Naive thymus-derived CD8-positive, alpha-beta T cell (primary cell): ENCODE measurements at regions not wholly inside any gene's neighbourhood (a gene's known extent, or its start where the extent isn't known, plus 50 kb on each side); places are given as distances from the start of the nearest gene placed in this dataset.
"Not testable (repeated sequence)": the region's sequence is repeated elsewhere in the genome, so short reads cannot be mapped to it uniquely, and the experiment has no call there.

Source experiments
- ATAC-seq, 2 donors: fragments of 150-1000 bp; cut with Tn5 transposase in 1 of 2; sonication (Bioruptor Pico), chemical (Tn5 transposase) in 1 of 2; 1 replicate in 1 of 2; 2 replicates in 1 of 2; pipeline ENCODE4 v1.10.0; 2021; ENCODE audit warnings: mild to moderate bottlenecking in 2 of 2, moderate library complexity in 2 of 2
- POLR2A ChIA-PET: fragments of 350-600 bp; sonication (Branson Sonifier 250); formaldehyde crosslinking; loops from one replicate; lab custom pipeline; 2021; ENCODE audit warnings: antibody characterized with exemption; lab: Charles Lee
- DNase-seq, 10 donors: peaks; one replicate each; pipeline versions ENCODE4 v3.0.0 to v3.0.0-alpha.2; 2020 to 2022
- H3K27ac Mint-ChIP-seq, 10 donors: one replicate each; pipeline ENCODE4 v1.8.0; 2020 to 2022; ENCODE audit warnings: mild to moderate bottlenecking in 10 of 10, mixed read lengths in 10 of 10, moderate library complexity in 4 of 10, inconsistent platforms in 1 of 10
- H3K27me3 Mint-ChIP-seq, 5 donors: one replicate each; pipeline ENCODE4 v1.8.0; 2021 to 2022; ENCODE audit warnings: mixed read lengths in 5 of 5
- H3K36me3 Mint-ChIP-seq, 3 donors: one replicate each; pipeline ENCODE4 v1.8.0; 2020 to 2022; ENCODE audit warnings: mixed read lengths in 3 of 3, mild to moderate bottlenecking in 2 of 3, inconsistent platforms in 1 of 3
- H3K4me1 Mint-ChIP-seq, 4 donors: one replicate each; pipeline ENCODE4 v1.8.0; 2021 to 2022; ENCODE audit warnings: mixed read lengths in 4 of 4
- H3K4me3 Mint-ChIP-seq, 10 donors: one replicate each; pipeline ENCODE4 v1.8.0; 2020 to 2022; ENCODE audit warnings: mild to moderate bottlenecking in 10 of 10, mixed read lengths in 10 of 10, moderate library complexity in 6 of 10, inconsistent platforms in 1 of 10
- H3K9me3 Mint-ChIP-seq, 9 donors: one replicate each; pipeline ENCODE4 v1.8.0; 2020 to 2022; ENCODE audit warnings: mixed read lengths in 9 of 9, mild to moderate bottlenecking in 3 of 9, inconsistent platforms in 1 of 9, moderate library complexity in 1 of 9

DNA sequence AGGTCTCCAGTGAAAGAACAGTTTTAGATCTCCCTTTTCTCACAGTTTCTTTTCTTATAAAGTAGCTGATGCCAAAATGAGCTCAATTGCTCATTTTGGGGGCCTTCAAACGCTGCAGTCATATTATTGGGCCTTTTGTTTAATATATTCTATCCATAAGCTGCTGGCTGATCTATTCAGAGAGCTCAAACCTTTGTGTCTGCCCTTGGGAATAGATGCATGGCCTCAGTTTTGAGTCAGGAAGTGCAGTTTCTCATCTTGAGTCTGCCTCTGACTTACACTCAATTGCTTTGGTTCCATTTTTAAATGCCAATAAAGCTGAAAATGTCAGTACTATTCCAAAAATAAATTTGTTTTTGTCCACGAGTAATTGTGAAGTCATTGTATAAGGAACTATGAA, 468.9 kb downstream of the KLF12 start:
- DNase-seq (no peak), ATAC-seq (no peak)
- H3K4me3 Mint-ChIP-seq, result no peak overlapping the region
- H3K36me3 Mint-ChIP-seq, result no peaks in the 10 kb centered on the region
- H3K27me3 Mint-ChIP-seq, result no peaks in the 10 kb centered on the region
- H3K9me3 Mint-ChIP-seq, result peaks cover 0 to 9% (median 1%) of the 10 kb centered on the region in 9 donors
- peaks cover 0 to 7% (median 0%) of the 10 kb centered on the region in 4 donors for H3K4me1 Mint-ChIP-seq
- POLR2A ChIA-PET, result no interaction called here
- H3K27ac Mint-ChIP-seq, result no peak overlapping the region

DNA sequence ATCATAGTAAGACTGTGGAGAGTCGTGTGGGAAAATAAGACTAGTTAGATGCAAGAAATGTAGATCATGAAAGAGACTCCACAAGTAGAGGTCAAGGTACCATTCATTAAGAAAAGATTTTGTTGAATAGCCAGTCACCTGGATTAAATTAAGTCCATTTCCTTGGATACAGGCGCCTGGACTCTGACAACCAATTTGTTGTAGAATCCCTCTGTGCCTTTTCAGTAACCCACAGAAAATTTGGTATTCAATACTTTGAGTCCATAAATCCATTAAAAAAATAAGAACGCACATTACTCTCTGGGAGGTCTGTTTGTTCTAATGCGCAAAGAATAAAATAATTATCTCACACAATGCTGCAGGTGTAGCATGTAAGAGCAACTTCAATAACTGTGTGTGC, 469.4 kb downstream of the KLF12 start:
- no peak overlapping the region for H3K27ac Mint-ChIP-seq
- H3K36me3 Mint-ChIP-seq, result no peaks in the 10 kb centered on the region
- H3K27me3 Mint-ChIP-seq, result peaks cover 0 to 1% (median 0%) of the 10 kb centered on the region in 5 donors
- ATAC-seq, result no peak
- peaks cover 0 to 10% (median 1%) of the 10 kb centered on the region in 9 donors for H3K9me3 Mint-ChIP-seq
- DNase-seq, result no peak
- H3K4me3 Mint-ChIP-seq, result no peak overlapping the region
- H3K4me1 Mint-ChIP-seq, result peaks cover 0 to 7% (median 0%) of the 10 kb centered on the region in 4 donors
- POLR2A ChIA-PET, result interaction anchor here (0.6 kb wide), 1 partner anchor 33 kb away, joined by 5 read pairs; no protein-coding TSS in a partner anchor

DNA sequence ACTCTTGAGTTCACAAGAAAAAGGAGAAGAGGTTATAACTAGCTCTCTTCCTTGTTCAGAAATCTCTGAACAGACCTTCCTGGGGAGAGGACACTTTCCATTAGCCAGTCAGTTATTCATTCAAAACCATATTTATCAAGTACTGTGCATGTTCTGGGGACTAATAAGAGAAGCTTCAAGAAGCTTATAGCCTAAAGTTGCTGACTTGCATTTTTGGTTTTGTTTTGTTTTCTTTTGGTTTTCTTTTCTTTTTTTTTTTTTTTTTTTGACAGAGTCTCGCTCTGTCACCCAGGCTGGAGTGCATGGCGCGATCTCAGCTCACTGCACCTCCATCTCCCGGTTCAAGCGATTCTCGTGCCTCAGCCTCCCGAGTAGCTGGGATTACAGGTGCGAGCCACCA, 471.4 kb downstream of the KLF12 start:
- Mint-ChIP-seq H3K4me1 (peaks cover 0 to 5% (median 0%) of the 10 kb centered on the region in 4 donors), H3K9me3 (peaks cover 0 to 10% (median 0%) of the 10 kb centered on the region in 9 donors), H3K27ac (peak overlapping the region in 1 of 10 donors; percentile 42), H3K36me3 (no peaks in the 10 kb centered on the region), H3K4me3 (no peak overlapping the region), H3K27me3 (peaks cover 0 to 3% (median 0%) of the 10 kb centered on the region in 5 donors)
- no peak for DNase-seq
- POLR2A ChIA-PET, result no interaction called here
- no peak for ATAC-seq

DNA sequence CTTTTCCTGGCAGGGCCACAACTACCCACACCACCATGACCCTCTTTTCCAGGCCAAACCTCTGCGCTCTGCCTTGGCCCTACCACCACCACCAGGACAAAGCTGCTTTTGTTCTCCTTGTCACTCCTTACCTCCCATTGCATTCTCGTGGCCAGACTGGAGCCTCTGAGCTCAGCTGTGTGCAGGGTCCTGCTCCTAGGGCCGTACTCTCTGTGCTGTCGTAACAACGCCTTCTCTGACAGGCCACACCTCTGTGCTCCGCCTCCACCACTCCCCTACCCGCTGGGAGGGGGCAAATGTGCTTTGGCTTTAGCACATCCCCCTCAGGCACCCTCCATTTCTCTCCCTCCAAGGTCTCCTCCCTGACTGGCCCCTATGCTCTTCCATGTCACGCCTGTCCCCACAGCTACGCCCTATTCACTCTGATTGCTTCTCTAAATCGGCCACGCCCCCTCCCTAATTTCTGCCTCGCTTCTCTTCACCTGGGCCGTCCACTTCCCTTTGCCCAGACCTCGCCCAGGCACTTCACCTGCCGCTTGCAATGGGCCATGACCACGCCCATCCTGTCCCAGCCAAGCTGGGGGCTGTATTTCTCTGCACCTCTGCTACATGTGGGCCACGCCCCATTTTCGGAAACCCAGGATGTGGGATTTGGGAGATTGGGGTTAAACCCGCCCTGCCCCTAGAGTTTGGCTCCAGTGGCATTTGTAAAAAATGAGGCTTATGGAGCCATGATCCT, 472.3 kb downstream of the KLF12 start:
- no peak for DNase-seq
- peaks cover 0 to 10% (median 0%) of the 10 kb centered on the region in 9 donors for H3K9me3 Mint-ChIP-seq
- ATAC-seq, result no peak
- H3K4me1 Mint-ChIP-seq, result peaks cover 0 to 5% (median 0%) of the 10 kb centered on the region in 4 donors
- POLR2A ChIA-PET, result no interaction called here
- H3K27me3 Mint-ChIP-seq, result peaks cover 0 to 3% (median 0%) of the 10 kb centered on the region in 5 donors
- no peaks in the 10 kb centered on the region for H3K36me3 Mint-ChIP-seq
- H3K4me3 Mint-ChIP-seq, result no peak overlapping the region
- no peak overlapping the region for H3K27ac Mint-ChIP-seq

DNA sequence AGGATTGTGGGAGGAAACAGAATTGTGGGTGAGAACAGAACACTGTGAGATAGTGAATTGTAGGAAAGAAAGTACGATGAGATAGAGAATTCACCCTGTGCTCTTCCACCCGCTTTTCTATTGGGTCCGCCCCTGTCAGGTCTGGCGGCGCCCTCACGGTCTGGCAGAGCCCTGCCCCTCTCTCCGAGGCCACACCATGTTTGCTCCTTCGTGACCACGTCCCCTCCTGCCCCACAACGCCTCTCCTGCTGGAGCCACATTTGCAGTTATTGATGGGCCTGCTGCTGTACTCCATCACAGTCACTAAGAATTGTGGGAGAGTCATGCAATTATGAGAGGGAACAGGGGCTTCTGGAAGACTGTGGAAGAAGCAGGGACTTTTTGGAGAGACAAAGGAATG, 473.1 kb downstream of the KLF12 start:
- no peaks in the 10 kb centered on the region for H3K36me3 Mint-ChIP-seq
- H3K4me1 Mint-ChIP-seq, result peaks cover 0 to 3% (median 0%) of the 10 kb centered on the region in 4 donors
- H3K9me3 Mint-ChIP-seq, result peaks cover 0 to 10% (median 0%) of the 10 kb centered on the region in 9 donors
- DNase-seq, result no peak
- peaks cover 0 to 3% (median 0%) of the 10 kb centered on the region in 5 donors for H3K27me3 Mint-ChIP-seq
- ATAC-seq, result no peak
- peak overlapping the region in 1 of 10 donors; percentile 16 for H3K27ac Mint-ChIP-seq
- POLR2A ChIA-PET, result no interaction called here
- H3K4me3 Mint-ChIP-seq, result no peak overlapping the region

DNA sequence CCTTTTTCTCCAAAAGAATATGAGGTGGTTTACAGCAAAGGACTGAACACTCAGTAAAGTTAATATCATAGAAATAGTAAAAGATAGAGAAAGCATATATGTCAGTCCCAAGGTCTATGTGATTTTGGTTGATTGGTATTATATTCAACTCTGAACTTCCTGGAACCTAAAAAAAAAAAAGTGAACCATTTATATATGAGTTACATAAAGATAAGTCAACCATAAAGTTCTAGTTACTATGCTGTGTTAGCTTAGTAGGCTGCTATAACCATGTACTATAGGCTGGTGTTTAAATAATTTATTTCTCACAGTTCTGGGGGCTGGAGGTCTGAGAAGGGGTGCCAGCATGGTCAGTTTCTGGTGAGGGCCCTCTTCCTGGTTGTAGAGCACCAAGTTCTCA, 475.6 kb downstream of the KLF12 start:
- Mint-ChIP-seq H3K36me3 (no peaks in the 10 kb centered on the region), H3K27me3 (peaks cover 0 to 3% (median 0%) of the 10 kb centered on the region in 5 donors), H3K4me1 (peaks cover 0 to 3% (median 0%) of the 10 kb centered on the region in 4 donors), H3K9me3 (peaks cover 0 to 10% (median 0%) of the 10 kb centered on the region in 9 donors), H3K4me3 (no peak overlapping the region), H3K27ac (no peak overlapping the region)
- DNase-seq (no peak), ATAC-seq (no peak)
- POLR2A ChIA-PET, result no interaction called here

DNA sequence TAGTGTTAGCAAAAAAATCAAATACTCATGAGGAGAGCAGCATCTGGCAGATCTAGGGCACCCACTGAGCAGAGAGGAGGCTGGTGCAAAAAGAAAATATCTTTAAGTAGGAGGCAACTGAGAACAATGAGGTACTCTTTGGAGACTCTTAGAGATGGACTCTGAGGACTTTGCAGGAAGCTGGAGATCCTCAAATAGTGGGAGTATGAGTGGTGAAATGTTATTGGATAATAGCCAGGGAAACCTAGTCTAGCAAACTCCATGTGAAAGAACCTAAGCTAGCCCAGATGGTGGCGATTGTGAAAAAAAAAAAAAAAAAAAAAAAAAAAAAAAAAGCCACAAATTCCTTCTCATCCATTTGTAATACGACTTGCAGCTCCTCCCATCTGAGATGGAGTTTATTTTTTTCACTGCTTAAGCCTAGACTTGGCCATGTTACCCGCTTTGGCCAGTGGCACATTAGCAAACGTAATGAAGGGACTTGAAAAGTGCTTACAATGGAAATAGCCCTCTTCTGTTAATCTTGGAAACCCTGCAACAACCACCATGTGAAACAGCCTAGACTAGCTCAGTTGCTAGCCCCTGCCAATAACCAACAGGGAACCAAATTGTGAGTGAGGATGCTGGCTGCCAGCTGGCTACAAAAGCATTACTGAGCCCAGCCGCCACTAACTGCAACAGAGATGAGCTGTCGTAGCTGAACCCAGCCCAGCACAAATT, 476.2 kb downstream of the KLF12 start:
- DNase-seq (no peak), ATAC-seq (no peak)
- POLR2A ChIA-PET, result no interaction called here
- no peak overlapping the region for H3K4me3 Mint-ChIP-seq
- no peak overlapping the region for H3K27ac Mint-ChIP-seq
- peaks cover 0 to 10% (median 0%) of the 10 kb centered on the region in 9 donors for H3K9me3 Mint-ChIP-seq
- peaks cover 0 to 3% (median 0%) of the 10 kb centered on the region in 4 donors for H3K4me1 Mint-ChIP-seq
- peaks cover 0 to 3% (median 0%) of the 10 kb centered on the region in 5 donors for H3K27me3 Mint-ChIP-seq
- H3K36me3 Mint-ChIP-seq, result no peaks in the 10 kb centered on the region

DNA sequence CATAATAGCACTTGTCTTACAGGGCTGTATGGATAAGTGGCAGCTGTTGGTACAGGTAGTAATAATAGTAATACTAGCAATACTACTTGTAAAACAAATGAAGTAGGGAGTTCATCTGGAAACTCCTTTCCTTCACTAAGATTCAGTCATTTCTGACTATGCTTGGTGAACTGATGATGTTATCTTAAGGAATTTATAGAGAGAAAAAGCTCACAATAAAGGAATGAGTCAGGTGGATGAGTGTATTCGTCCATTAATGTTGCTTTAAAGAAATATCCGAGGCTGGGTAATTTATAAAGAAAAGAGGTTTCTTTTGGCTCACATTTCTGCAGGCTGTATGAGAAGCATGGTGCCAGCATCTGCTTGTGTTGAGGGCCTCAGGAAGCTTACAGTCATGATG, 477.3 kb downstream of the KLF12 start:
- Mint-ChIP-seq H3K36me3 (no peaks in the 10 kb centered on the region), H3K27ac (no peak overlapping the region), H3K4me3 (no peak overlapping the region), H3K9me3 (peaks cover 0 to 10% (median 0%) of the 10 kb centered on the region in 9 donors), H3K4me1 (peaks cover 0 to 3% (median 0%) of the 10 kb centered on the region in 4 donors), H3K27me3 (peaks cover 0 to 3% (median 0%) of the 10 kb centered on the region in 5 donors)
- ATAC-seq, result no peak
- POLR2A ChIA-PET, result no interaction called here
- no peak for DNase-seq

DNA sequence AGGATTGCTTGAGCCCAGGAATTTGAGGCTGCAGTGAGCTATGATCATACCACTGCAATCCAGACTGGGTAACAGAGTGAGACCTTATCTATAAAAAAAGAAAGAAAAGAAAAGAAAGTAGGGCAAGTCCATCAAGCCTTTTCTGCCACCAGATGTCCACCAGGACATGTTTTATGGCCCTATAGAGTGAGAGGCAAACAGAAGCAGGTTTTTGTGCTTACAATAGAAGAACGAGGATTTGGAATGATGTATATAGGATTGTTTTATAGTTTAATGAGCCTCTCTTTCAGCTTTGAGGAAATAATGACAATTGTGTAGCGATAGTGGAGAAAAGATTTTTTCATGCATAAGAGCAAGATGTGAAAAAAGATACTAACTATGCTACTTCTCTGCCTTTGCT, 480.5 kb downstream of the KLF12 start:
- no peak for ATAC-seq

DNA sequence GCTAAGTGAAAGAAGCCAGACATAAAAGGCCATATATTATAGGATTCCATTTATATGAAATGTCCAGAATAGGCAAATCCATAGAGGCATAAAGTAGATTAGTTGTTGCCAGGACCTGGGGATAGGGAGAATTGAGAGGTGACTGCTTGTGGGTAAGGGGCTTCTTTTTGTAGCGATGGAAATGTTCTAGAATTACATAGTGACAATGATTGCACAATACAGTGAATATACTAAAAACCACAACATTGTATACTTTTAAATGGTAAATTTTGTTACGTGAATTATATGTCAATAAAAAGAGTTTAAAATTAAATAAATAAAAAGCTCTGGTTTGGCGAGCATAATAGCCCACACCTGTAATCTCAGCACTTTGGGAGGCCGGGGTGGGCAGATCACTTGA, 486.8 kb downstream of the KLF12 start:
- Mint-ChIP-seq H3K9me3 (peaks cover 3 to 11% (median 6%) of the 10 kb centered on the region in 9 donors), H3K36me3 (no peaks in the 10 kb centered on the region), H3K4me1 (no peaks in the 10 kb centered on the region), H3K4me3 (no peak overlapping the region), H3K27me3 (no peaks in the 10 kb centered on the region), H3K27ac (no peak overlapping the region)
- ATAC-seq (no peak), DNase-seq (no peak)
- POLR2A ChIA-PET, result no interaction called here

More for the DNA sequence above, 480.5 kb downstream of the KLF12 start:
- H3K9me3 Mint-ChIP-seq, result peaks cover 0 to 8% (median 0%) of the 10 kb centered on the region in 9 donors
- H3K27me3 Mint-ChIP-seq, result no peaks in the 10 kb centered on the region
- H3K27ac Mint-ChIP-seq, result no peak overlapping the region
- no peaks in the 10 kb centered on the region for H3K36me3 Mint-ChIP-seq
- POLR2A ChIA-PET, result no interaction called here
- no peak overlapping the region for H3K4me3 Mint-ChIP-seq
- H3K4me1 Mint-ChIP-seq, result no peaks in the 10 kb centered on the region
- DNase-seq, result no peak

DNA sequence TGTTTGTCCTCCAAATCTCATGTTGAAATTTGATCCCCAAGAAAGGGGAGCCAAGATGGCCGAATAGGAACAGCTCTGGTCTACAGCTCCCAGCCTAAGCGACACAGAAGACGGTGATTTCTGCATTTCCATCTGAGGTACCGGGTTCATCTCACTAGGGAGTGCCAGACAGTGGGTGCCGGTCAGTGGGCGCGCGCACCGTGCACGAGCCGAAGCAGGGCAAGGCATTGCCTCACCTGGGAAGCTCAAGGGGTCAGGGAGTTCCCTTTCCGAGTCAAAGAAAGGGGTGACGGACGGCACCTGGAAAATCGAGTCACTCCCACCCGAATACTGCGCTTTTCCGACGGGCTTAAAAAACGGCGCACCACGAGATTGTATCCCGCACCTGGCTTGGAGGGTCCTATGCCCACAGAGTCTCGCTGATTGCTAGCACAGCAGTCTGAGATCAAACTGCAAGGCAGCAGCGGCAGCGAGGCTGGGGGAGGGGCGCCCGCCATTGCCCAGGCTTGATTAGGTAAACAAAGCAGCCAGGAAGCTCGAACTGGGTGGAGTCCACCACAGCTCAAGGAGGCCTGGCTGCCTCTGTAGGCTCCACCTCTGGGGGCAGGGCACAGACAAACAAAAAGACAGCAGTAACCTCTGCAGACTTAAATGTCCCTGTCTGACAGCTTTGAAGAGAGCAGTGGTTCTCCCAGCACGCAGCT, 493.6 kb downstream of the KLF12 start:
- POLR2A ChIA-PET, result interaction anchor here (0.9 kb wide), 1 partner anchor 15 kb away, joined by 4 read pairs; no protein-coding TSS in a partner anchor
- H3K27me3 Mint-ChIP-seq, H3K4me3 Mint-ChIP-seq, H3K4me1 Mint-ChIP-seq, ATAC-seq, DNase-seq, H3K27ac Mint-ChIP-seq, H3K9me3 Mint-ChIP-seq, H3K36me3 Mint-ChIP-seq: not testable (repeated sequence)

DNA sequence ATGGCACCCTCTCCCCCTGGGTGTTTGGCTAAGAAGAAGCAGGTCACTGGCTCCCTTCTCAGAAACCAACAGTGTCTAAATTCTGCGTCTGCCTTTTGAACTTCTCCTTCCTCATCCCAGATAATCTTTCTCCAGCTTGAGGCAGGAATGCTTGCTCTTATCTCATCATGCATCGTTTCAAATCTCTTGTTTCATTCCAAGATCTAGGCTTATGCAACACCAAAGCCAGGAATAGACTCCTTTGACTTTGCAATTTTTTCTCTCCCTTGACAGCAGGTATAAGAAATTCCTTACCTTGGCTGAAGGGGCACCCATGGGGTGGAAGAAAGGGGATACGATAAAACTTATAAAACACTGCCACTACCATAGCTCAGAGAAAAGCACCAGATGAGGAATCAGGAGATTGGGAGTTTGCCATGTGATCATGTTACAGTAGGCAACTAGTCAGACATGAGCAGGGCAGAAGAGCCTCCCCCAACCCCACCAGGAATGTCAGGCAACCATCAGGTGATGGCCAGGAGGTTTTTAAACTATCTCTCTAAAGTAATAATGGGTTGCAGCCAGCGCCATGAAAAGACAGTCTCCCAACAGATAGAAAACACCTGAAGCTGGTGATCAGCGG, 498.9 kb downstream of the KLF12 start:
- DNase-seq, result no peak
- peaks cover 0 to 3% (median 0%) of the 10 kb centered on the region in 9 donors for H3K9me3 Mint-ChIP-seq
- no peak overlapping the region for H3K4me3 Mint-ChIP-seq
- no peaks in the 10 kb centered on the region for H3K36me3 Mint-ChIP-seq
- no peaks in the 10 kb centered on the region for H3K27me3 Mint-ChIP-seq
- peak overlapping the region in 1 of 10 donors; percentile 53 for H3K27ac Mint-ChIP-seq
- peaks cover 12 to 32% (median 21%) of the 10 kb centered on the region in 4 donors for H3K4me1 Mint-ChIP-seq
- ATAC-seq, result no peak
- POLR2A ChIA-PET, result no interaction called here
